MV-4-11 (cell line): ENCODE measurements at regions not wholly inside any gene's neighbourhood (a gene's known extent, or its start where the extent isn't known, plus 50 kb on each side); places are given as distances from the start of the nearest gene placed in this dataset.
A peak's percentile ranks its signal among the peaks of the same experiment; 100 is the strongest.
"Not testable (repeated sequence)": the region's sequence is repeated elsewhere in the genome, so short reads cannot be mapped to it uniquely, and the experiment has no call there.

Experiments used
- DNase-seq: peaks from one replicate; lab custom pipeline; 2025; lab: John Stamatoyannopoulos, UW

DNA sequence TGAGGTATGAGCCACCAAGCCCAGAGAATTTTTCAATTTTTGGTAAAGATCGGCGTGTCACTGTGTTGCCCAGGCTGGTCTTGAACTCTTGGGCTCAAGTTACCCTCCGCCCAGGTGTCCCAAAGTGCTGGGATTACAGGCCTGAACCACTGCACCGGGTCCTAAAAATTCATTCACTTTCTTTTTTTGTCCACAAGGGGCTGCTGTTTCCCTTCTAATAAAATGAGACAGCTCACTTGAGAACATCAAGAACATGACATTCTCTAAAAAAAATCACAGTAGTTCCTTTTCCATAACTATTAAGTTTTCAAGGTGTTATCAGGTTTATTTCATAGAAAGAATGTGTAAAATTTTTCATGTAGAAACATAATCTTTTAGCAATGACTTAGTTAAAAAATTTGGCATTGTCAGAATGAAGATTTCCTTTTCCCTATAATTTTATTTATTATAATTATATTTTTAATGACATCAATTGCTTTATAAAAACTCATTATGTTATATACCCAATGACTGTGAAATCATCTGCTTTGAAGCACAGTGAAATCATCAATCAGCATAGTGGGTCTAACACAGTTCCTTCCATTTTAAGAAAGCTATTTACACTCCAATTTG, 1723.8 kb upstream of the DEFB115 start:
- DNase-seq, result peak; percentile 1

DNA sequence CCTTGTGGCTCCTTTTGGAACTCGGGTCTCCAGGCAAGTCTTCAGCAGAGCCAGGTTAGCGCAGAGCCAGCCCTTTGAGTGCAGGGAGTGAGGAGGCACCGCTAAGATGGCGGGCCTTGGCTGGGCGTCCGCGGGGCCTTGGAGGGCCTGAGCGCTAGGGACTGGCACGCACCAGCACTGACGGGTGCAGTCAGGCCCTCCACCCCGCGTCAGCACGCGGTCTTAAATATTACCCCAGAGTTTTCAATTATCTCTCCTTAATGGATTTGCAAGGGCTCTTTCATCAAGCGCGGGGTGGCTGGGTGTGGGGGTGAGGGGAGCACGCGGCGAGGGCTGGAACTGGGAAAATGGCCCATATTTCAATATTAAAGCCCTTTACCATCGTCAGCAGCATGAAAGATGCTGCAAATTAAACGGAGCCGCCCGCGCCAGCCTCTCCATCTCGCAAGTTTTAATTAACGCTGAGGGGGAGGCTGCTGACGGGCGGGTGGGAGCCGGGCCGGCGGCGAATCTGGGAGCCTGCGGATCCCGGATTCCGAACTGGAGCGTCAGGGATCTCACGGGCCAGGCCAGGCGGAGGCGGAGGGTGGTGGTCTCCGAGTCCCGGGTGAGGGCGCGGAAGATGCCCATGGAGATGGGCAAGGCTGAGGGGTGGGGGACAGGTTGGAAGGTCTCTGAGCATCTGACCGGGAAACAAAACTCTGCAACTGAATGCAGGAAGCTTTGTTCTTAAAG, 1690.4 kb upstream of the DEFB115 start:
- not testable (repeated sequence) for DNase-seq

DNA sequence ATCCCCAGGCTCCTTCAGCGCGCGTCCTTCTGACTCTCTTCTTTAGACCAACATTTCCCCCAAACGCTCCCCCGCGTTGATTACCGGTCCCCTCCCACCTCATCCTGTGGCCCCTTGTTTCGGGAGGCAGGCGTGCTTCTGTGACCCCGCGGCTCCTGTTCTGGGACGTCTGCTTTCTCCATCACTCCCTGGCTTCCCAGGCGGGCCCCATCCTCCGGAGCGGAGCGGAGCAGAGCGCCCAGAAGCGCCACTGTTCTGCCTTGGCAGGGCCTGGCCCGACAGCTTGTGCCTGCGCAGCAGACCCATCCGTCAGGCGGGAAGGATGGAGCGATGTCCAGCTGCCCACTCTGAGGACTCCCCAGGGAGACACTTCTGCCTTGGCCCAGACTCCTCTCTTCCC, 1689.8 kb upstream of the DEFB115 start:
- not testable (repeated sequence) for DNase-seq

DNA sequence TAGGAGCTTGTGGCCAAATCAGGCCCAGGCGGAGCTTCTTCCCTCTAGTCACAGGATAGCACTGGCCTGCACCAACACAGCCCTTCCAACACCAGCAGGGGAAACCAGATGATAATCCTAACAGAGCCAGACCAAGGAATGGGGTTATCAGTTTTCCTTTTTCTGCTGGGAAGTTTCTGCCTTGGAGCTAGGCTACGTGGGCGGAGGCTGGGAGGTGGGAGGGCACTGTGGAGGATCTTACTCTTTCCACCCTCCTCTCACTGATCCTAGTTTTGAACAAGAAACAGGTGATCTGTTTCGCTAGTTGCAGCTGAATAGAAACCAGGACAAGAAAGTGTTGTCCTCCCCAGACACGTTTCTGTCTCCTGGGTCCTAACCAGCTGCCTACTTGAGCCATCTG, 1687.3 kb upstream of the DEFB115 start:
- DNase-seq, result not testable (repeated sequence)

DNA sequence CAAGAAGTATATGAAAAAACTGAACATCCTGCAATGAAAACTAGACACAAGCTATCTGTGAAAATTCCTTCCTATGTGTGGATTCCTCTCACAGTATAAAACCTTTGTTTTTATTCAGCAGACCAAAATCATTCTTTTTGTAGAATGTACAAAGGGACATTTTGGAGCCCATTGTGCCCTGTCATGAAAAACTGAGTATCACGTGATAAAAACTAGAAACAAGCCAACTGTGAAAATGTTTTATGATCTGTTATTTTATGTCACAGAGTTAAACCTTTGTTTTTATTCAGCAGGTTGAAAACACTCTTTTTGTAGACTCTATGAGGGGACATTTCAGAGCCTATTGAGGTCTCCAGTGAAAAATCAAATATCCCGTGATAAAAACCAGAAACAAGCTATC, 1667.9 kb upstream of the DEFB115 start:
- DNase-seq, result not testable (repeated sequence)

DNA sequence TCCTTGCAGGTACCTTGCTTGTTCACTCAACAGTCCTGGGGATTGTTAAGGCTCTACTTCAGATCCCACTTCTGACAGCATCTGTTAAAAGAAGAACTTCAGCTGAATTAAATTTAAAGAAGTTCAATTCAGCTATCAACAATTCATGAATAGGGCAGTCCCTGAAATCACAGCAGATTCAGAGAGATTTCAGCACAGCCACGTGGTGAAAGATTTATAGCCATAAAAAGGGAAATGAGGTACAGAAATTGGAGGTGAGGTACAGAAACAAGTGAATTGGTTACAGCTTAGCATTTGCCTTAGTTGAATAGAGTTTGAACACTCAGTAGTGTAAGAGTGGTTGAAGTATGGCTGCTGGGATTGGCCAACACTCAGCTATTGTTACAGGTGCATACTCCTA, 1653.3 kb upstream of the DEFB115 start:
- not testable (repeated sequence) for DNase-seq

DNA sequence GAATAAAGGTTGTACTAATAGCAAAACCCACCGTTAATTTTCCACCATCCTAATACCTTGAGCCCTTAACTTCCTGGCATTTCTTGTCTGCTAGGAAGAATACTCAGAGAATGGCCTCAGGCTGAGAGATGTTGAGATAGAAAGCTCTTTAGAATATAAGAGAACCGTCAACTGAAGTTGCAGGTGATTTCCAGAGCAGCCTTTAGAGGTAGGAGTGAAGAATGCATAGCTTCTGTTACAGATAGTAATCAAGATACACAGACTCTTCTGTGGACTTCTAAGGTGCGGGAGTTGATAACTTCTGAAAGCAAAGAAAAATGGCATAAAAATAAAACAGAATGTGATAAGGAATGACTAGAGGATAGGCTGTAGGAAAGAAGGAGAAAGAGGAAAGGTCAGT, 1651.3 kb upstream of the DEFB115 start:
- not testable (repeated sequence) for DNase-seq

DNA sequence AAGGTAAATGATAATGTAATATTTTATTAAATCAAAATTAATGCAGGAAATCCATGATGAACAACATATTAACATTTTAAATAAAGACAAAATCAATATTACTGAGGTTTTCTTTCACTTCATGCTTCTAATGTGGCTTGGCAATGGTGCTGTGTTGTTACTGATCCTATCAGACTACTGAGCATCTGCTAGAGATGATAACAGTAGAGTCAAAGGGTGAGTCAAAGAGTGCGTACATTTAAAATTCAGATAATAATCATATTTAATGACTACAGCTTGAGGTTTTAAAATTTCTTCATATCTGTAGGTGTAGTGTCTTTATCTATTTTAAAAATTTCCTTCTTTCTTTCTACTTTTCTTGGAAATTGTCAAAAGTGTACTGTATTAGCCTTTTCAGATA, 1628.1 kb upstream of the DEFB115 start:
- not testable (repeated sequence) for DNase-seq
